Osteoblast (primary cell): ENCODE measurements at regions not wholly inside any gene's neighbourhood (a gene's known extent, or its start where the extent isn't known, plus 50 kb on each side); places are given as distances from the start of the nearest gene placed in this dataset.
"Not testable (repeated sequence)": the region's sequence is repeated elsewhere in the genome, so short reads cannot be mapped to it uniquely, and the experiment has no call there.

Experiments
- DNase-seq: peaks from one replicate; pipeline ENCODE4 v3.0.0; 2011; ENCODE audit warnings: low spot score, mixed read lengths; ENCODE audit not compliant: insufficient read length; ENCODE audit errors: missing footprints
- H2AFZ ChIP-seq: 2 replicates; pipeline ENCODE4 v1.6.0; 2011; ENCODE audit warnings: mild to moderate bottlenecking, low read length
- H3K27ac ChIP-seq: 2 replicates; pipeline ENCODE4 v1.5.1; 2011; ENCODE audit warnings: mild to moderate bottlenecking, low read depth, low read length, moderate library complexity
- H3K27me3 ChIP-seq: 2 replicates; pipeline ENCODE4 v1.6.0; 2012; ENCODE audit warnings: mild to moderate bottlenecking, control low read depth, inconsistent platforms, low read length, moderate library complexity; ENCODE audit not compliant: insufficient read depth
- H3K36me3 ChIP-seq: 2 replicates; pipeline ENCODE4 v1.5.1; 2011; ENCODE audit warnings: mild to moderate bottlenecking, low read length, control low read depth, moderate library complexity; ENCODE audit not compliant: insufficient read depth
- H3K4me1 ChIP-seq: 2 replicates; pipeline ENCODE4 v1.5.1; 2011; ENCODE audit warnings: mild to moderate bottlenecking, low read length, control low read depth, moderate library complexity; ENCODE audit not compliant: insufficient read depth
- H3K4me2 ChIP-seq: 2 replicates; pipeline ENCODE4 v1.6.0; 2011; ENCODE audit warnings: mild to moderate bottlenecking, low read length; ENCODE audit not compliant: insufficient read depth
- H3K4me3 ChIP-seq: fragments of 200-600 bp; sonication (generic); 3 replicates; pipeline ENCODE4 v1.5.1; 2012; ENCODE audit warnings: mild to moderate bottlenecking, low read length, inconsistent platforms; ENCODE audit not compliant: insufficient read depth
- H3K79me2 ChIP-seq: 2 replicates; pipeline ENCODE4 v1.6.0; 2012; ENCODE audit warnings: mild to moderate bottlenecking, low read length, control low read depth, inconsistent platforms; ENCODE audit not compliant: insufficient read depth
- H3K9me3 ChIP-seq: 2 replicates; pipeline ENCODE4 v1.5.1; 2011; ENCODE audit warnings: low read depth, low read length, control low read depth
- H4K20me1 ChIP-seq: 2 replicates; pipeline ENCODE4 v1.6.0; 2012; ENCODE audit warnings: mild to moderate bottlenecking, low read length, control low read depth; ENCODE audit not compliant: insufficient read depth
- TF ChIP-seq, protein P1 (sequence below): IDR thresholded peaks from 2 replicates; pipeline ENCODE4 v1.5.1; 2011; ENCODE audit warnings: mild to moderate bottlenecking, low read depth, low read length, moderate library complexity; ENCODE audit errors: extremely low read depth

DNA sequence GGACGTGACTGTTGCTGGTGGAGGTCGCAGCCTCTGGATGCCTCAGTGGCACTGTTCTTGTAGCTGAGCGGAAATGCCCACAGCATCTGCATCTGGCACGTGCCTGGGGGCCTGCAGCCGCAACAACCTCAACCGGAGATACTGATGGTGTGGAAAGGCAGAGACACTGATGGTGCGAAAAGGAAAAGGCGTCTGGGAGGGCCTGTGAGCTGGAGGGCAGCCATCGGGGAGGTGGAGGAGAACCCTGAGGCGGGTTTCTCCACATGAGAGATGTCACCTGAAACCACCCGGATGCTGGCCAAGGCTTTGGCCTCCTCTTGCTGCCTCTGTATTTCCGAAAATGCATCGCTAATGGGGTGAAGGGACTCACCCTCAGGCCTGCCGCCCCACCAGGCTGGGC lies 284.8 kb upstream of the WSB1 start:
- H3K4me3 ChIP-seq: no peak overlapping the region
- H3K79me2 ChIP-seq: no peaks in the 10 kb centered on the region
- no peaks in the 10 kb centered on the region for H3K9me3 ChIP-seq
- H3K27ac ChIP-seq: no peak overlapping the region
- H4K20me1 ChIP-seq: no peaks in the 10 kb centered on the region
- DNase-seq: no peak
- H3K4me1 ChIP-seq: no peaks in the 10 kb centered on the region
- no peaks in the 10 kb centered on the region for H3K27me3 ChIP-seq
- no peak overlapping the region for H3K4me2 ChIP-seq
- TF ChIP-seq, protein P1, sequence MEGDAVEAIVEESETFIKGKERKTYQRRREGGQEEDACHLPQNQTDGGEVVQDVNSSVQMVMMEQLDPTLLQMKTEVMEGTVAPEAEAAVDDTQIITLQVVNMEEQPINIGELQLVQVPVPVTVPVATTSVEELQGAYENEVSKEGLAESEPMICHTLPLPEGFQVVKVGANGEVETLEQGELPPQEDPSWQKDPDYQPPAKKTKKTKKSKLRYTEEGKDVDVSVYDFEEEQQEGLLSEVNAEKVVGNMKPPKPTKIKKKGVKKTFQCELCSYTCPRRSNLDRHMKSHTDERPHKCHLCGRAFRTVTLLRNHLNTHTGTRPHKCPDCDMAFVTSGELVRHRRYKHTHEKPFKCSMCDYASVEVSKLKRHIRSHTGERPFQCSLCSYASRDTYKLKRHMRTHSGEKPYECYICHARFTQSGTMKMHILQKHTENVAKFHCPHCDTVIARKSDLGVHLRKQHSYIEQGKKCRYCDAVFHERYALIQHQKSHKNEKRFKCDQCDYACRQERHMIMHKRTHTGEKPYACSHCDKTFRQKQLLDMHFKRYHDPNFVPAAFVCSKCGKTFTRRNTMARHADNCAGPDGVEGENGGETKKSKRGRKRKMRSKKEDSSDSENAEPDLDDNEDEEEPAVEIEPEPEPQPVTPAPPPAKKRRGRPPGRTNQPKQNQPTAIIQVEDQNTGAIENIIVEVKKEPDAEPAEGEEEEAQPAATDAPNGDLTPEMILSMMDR: no peak
- no peaks in the 10 kb centered on the region for H3K36me3 ChIP-seq
- H2AFZ ChIP-seq: no peak overlapping the region

DNA sequence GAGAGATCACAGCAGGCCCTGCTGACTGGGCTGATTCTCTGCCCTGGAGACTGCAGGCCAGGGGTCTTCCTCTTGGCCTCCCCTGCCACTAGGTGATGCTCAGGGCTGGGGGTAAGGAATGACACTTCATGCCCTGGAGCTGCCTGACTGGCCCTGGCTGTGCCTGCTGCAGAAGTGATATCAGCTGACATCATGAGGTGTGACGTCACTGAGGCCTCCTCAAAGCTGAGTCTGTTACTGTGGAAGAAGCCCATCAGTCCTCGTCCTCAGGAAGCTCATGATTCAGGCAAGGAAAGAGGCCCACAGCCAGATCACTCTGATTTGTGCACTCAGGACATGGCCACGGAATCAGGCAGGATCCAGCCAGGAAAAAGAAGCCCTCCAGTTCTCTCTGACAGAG lies 283.8 kb upstream of the WSB1 start:
- not testable (repeated sequence) for H3K27me3 ChIP-seq, H2AFZ ChIP-seq, H4K20me1 ChIP-seq, H3K4me3 ChIP-seq, DNase-seq, H3K4me2 ChIP-seq, H3K9me3 ChIP-seq, H3K79me2 ChIP-seq, H3K4me1 ChIP-seq, H3K27ac ChIP-seq, H3K36me3 ChIP-seq

DNA sequence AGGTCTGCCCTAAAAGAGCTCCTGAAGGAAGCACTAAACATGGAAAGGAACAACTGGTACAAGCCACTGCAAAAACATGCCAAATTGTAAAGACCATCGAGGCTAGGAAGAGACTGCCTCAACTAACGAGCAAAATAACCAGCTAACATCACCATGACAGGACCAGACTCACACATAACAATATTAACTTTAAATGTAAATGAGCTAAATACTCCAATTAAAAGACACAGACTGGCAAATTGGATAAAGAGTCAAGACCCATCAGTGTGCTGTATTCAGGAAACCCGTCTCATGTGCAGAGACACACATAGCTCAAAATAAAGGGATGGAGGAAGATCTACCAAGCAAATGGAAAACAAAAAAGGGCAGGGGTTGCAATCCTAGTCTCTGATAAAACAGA lies 263.4 kb upstream of the WSB1 start:
- not testable (repeated sequence) for H3K27ac ChIP-seq, H4K20me1 ChIP-seq, DNase-seq

DNA sequence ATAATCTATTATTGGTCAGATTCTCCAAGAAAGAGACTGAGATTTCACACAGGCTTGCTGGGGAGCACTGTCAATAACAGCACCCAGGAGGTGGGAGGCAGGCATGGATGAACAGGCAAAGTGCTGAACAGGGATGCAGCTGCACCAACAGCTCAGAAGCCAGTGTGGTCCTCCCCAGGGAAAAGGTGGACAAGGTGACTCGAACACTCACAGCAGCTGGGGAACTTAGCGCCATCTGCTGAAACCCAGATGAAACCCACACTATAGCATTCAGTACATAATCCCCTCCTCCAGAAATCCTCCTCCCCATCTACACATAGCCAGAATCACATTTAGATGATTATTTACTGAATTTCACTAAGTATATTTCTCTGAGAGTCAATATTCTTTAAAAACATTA lies 255.2 kb upstream of the WSB1 start:
- H2AFZ ChIP-seq: no peak overlapping the region
- H4K20me1 ChIP-seq: no peaks in the 10 kb centered on the region
- no peaks in the 10 kb centered on the region for H3K9me3 ChIP-seq
- no peak overlapping the region for H3K4me3 ChIP-seq
- H3K27ac ChIP-seq: no peak overlapping the region
- no peaks in the 10 kb centered on the region for H3K36me3 ChIP-seq
- H3K4me2 ChIP-seq: no peak overlapping the region
- H3K79me2 ChIP-seq: no peaks in the 10 kb centered on the region
- no peaks in the 10 kb centered on the region for H3K27me3 ChIP-seq
- no peak for DNase-seq
- no peaks in the 10 kb centered on the region for H3K4me1 ChIP-seq
- TF ChIP-seq, protein P1: no peak

More for the DNA sequence above, 263.4 kb upstream of the WSB1 start:
- H2AFZ ChIP-seq, H3K27me3 ChIP-seq, H3K79me2 ChIP-seq, H3K4me3 ChIP-seq, H3K36me3 ChIP-seq, H3K4me2 ChIP-seq, H3K4me1 ChIP-seq, H3K9me3 ChIP-seq: not testable (repeated sequence)

DNA sequence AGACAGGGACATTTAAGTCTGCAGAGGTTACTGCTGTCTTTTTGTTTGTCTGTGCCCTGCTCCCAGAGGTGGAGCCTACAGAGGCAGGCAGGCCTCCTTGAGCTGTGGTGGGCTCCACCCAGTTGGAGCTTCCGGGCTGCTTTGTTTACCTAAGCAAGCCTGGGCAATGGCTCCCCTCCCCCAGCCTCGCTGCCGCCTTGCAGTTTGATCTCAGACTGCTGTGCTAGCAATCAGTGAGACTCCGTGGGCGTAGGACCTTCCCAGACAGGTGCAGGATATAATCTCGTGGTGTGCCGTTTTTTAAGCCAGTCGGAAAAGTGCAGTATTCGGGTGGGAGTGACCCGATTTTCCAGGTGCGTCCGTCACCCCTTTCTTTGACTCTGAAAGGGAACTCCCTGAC lies 248.9 kb upstream of the WSB1 start:
- DNase-seq, H3K4me2 ChIP-seq, H3K4me1 ChIP-seq: not testable (repeated sequence)

More for the DNA sequence above, 248.9 kb upstream of the WSB1 start:
- not testable (repeated sequence) for H2AFZ ChIP-seq, H4K20me1 ChIP-seq, H3K27me3 ChIP-seq, H3K27ac ChIP-seq, H3K9me3 ChIP-seq, H3K36me3 ChIP-seq, H3K4me3 ChIP-seq, H3K79me2 ChIP-seq
